Ammon's horn (tissue), 1 donor: ENCODE measurements at regions not wholly inside any gene's neighbourhood (a gene's known extent, or its start where the extent isn't known, plus 50 kb on each side); places are given as distances from the start of the nearest gene placed in this dataset.
"Not testable (repeated sequence)": the region's sequence is repeated elsewhere in the genome, so short reads cannot be mapped to it uniquely, and the experiment has no call there.

Experiments used
- DNase-seq: peaks from one replicate; pipeline ENCODE4 v3.0.0-alpha.2; 2016; ENCODE audit warnings: low spot score

GRCh38 chr16:88301886-88302285, 80.9 kb upstream of the ZNF469 start:
- DNase-seq = no peak

DNA sequence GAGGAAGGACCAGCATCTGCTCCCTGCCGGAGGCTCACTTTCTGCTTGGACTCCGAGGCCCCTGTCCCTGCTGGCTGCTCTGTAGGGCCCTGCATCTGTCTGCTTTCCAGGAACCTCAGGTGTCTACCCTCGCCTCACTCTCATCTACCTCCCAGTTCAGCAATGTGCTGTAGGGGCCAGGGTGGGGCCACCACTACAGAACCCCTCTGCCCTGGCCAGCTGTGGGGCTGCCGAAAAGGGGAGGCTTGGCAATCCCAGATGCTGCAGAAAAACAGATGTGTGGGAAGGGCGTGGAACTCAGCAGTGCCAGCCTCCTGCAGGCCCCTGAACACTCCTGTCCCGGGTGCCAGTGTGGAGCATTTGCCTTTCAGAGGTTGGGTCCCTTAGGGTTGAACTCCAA, 80.1 kb upstream of the ZNF469 start:
- no peak for DNase-seq

DNA sequence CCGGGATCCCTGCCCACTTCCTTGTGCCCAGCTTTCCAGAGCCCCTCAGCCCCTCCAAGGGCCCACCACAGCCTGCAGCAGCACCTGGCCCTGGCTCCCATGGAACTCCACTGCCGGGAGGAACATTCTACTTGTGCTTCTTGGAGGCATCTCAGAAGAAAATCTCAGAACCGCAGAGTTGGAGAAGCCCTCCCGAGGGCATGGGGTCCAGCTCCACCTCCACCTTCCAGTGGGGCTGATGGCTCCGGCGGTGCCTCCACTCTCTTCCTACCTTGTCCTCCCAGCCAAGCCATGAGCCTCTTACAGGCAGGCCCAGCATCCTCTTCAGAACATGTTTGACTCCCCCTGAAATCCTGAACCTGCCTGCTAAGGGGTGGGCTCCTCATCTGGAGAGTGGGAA, 79.4 kb upstream of the ZNF469 start:
- DNase-seq = no peak

DNA sequence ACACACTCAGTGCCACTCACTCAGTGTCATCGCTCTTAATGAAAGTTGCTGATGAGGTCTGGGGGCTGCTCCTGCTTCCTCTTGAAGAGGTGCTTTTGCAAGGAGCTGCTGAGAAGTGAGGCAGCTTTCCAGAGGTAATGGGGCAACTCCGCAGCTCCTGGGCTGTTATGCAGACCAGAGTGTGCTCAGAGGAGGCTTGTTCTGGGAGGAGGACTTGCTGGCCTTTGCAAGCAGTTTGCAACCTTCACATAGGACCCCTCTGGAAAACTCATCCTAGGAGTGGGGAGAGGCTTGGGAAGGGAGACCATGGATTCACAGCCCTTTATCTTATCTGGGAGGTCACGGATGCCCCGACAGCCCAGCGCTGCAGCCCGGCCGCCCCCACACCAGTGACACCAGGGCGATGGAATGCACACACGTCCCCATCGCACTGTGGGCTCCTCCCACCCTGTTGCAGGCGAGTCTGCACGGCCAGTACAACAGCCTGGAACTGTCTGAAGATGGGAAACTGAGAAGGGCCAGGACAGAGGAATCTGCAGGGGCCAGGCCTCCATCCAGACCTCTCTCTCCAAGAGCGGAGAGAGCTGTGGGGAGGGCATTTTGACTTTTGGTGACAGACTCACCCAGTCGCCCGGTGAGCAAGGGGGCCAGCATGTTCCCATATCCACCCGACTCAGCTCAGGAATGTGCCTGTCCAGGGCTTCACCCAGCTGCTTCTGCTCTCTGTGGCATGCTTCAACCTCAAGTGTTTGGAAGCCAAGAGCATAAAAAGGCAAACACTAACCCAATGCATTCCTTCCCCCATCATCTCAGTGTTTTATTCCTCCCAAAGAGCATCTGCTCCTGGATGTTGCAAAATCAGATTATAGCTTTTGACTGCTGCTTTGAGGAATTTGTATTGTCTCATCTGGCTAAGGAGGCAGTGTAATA, 78.6 kb upstream of the ZNF469 start:
- no peak for DNase-seq

DNA sequence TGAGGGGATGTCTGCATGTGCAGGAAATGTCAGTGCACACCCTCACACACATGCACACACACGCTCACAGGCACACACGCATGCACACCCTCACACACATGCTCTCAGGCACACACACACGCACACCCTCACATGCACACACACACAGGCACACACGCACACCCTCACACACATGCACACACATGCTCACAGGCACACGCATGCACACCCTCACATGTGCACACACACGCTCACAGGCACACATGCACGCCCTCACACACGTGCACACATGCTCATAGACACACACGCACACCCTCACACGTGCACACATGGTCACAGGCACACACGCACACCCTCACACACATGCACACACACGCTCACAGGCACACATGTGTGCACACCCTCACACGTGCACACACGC, 77.6 kb upstream of the ZNF469 start:
- no peak for DNase-seq

- no peak for DNase-seq
Measured at GRCh38 chr16:88306411-88306810, 76.3 kb upstream of the ZNF469 start.

DNA sequence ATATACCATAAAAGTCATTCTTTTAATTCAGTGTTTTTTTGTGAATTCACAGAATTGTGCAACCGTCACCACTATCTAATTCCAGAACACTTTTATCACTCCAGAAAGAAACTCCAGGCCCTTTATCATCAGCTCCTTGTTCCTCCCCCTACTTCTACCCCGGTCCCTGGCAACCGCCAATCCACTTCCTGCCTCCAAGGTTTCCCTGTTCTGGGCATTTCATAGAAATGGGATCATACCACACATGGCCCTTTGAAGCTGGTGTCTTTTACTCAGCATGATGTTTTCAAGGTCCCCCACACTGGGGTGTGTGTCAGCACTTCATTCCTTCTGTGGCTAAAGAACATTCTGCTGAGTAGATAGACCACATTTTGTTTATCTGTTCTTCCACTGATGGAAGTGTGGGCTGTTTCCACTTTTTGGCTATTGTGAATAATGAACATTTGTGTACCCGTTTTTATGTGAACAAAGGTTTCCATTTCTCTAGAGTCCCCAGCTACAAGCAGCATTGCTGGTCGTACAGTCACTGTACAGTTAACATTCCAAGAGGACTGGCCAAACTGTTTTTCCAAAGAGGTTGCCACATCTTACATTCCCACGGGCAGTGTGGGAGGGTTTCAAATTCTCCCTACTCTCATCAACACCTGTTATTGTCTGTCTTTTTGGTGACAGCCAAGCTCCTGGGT, 75.8 kb upstream of the ZNF469 start:
- DNase-seq = peak; percentile 24

DNA sequence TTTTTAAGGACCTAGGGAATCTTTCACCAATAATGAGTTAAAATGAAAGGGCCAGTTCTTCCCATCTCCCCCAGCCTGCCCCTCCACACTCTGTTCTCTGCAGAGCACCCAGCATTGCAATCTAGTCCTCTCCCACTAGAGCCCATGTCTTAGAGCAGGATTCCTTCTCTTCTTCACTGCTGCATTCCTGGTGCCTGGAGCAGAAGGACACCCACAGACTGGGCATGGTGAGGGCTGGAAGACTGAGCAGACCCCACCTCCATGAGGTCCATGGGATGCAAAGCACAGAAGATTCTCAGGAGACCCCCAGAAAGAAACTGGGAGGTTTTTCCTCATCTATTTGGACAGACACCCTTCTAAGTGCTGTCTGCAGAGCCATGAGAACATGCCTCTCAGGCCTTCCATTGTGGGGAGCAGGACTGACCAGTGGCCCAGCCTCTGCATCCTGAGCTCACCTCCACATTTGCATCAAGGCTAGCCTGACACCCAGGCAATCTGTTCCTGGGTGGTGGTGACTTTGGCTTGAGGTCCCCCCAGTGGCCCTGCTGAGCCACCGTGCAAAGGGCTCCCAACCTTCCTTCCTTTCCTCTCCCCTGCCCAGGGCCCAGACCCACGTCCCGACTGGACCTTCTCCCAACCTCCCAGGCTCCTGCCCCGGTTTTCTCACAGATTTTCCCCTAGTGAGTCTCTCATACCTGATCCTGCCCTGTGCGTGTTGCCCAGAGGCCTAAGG, 74.2 kb upstream of the ZNF469 start:
- DNase-seq = no peak

GRCh38 chr16:88309174-88309907, 73.4 kb upstream of the ZNF469 start:
- no peak for DNase-seq

GRCh38 chr16:88309908-88310265, 72.9 kb upstream of the ZNF469 start:
- DNase-seq = no peak

- no peak for DNase-seq
Measured at GRCh38 chr16:88310796-88311605, 71.8 kb upstream of the ZNF469 start.

DNA sequence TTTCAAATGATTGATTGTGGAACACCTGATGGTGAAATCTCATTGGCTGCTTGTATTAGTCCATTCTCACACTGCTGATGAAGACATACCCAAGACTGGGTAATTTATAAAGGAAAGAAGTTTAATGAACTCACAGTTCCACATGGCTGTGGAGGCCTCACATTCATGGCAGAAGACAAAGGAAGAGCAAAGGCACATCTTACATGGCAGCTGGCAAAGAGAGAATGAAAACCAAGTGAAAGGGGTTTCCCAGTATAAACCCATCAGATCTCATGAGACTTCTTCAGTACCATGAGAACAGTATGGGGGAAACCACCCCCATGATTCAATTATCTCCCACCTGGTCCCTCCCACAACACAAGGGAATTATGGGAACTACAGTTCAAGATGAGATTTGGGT, 70.9 kb upstream of the ZNF469 start:
- not testable (repeated sequence) for DNase-seq

GRCh38 chr16:88312732-88313131, 70.0 kb upstream of the ZNF469 start:
- DNase-seq = no peak

DNA sequence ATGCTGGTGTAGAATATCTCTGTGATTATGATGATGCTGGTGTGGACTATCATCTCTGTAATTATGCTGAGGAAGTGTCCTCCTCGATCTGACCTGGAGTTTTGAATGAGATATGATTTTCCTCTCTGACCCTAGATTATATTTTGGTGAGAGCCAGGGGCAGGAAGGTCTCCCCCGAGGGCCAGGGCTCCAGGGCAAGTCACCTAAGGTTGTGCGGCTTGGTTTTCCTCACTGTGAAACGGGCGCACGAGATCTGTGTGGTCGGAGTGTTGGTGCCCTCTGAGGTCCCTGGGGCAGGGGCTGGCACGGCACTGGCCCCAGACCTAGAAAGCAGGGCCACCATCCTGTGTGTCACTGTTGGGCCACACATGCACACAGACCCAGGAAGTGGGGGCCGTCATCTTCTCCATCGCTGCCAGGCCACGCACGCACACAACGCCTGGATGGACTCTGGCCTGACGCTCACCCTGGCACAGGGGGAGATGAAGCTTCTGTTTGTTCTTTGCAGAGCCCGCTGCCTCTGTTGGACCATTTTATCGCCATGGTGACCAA, 67.7 kb upstream of the ZNF469 start:
- no peak for DNase-seq

GRCh38 chr16:88315543-88316105, 67.1 kb upstream of the ZNF469 start:
- no peak for DNase-seq

- no peak for DNase-seq
Measured at GRCh38 chr16:88316151-88316550, 66.6 kb upstream of the ZNF469 start.

GRCh38 chr16:88316941-88317612, 65.7 kb upstream of the ZNF469 start:
- DNase-seq = no peak

DNA sequence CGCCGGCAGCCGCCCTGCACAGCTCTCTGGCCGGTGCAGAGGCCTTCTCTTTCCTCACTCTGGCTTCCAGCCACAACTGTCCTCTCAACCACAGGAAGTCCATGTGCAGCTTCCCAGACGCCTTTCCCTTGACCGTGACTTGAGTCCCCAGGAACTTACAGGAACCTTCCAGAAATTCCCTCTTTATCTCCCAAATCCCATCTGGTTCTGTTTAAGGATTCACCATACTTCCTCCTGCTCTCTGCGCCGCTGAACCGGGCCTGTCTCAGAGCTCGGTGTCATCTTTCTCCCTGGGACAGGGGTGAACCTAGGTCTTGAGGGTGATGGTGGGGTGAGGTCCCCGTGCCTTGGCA, 65.2 kb upstream of the ZNF469 start:
- DNase-seq = no peak

GRCh38 chr16:88318051-88318450, 64.7 kb upstream of the ZNF469 start:
- DNase-seq = no peak

DNA sequence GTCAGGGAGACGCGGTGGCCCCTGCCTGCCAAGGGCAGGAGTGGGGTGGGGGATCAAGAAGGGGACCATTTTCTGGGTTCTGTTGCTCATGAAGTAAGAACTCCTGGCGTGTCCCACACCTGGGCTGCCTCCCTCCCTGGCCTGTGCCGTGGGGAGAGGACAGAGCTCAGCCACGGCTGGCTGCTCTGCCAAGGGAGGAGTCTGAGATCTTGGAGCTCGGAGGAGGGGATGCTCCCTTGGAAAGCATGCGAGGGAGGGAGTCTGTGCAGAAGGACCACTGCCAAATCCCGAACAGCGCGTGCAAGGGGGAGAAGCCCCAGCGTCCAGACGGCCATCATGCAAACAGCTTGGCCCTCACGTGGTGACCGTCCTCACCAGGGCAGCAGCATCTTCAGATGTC, 64.2 kb upstream of the ZNF469 start:
- DNase-seq = no peak
